Uterus (tissue), 3 donors: ENCODE measurements at regions not wholly inside any gene's neighbourhood (a gene's known extent, or its start where the extent isn't known, plus 50 kb on each side); places are given as distances from the start of the nearest gene placed in this dataset.
"Not testable (repeated sequence)": the region's sequence is repeated elsewhere in the genome, so short reads cannot be mapped to it uniquely, and the experiment has no call there.

ENCODE experiments used
- DNase-seq, 2 donors: peaks; one replicate each; pipeline ENCODE4 v3.0.0-alpha.2; 2019 to 2020
- H3K27ac ChIP-seq, 2 donors: fragments of 200-600 bp; sonication (generic); 1 replicate in 1 of 2; 2 replicates in 1 of 2; pipeline ENCODE4 v1.5.1; 2016 to 2018
- H3K27me3 ChIP-seq, 2 donors: fragments of 200-600 bp; sonication (generic); one replicate each; pipeline ENCODE4 v1.5.1; 2018 to 2019; ENCODE audit warnings: control low read depth in 1 of 2
- H3K36me3 ChIP-seq, 2 donors: fragments of 200-600 bp; sonication (generic); one replicate each; pipeline ENCODE4 v1.5.1; 2019; ENCODE audit warnings: control low read depth in 1 of 2
- H3K4me1 ChIP-seq, 2 donors: fragments of 200-600 bp; sonication (generic); one replicate each; pipeline ENCODE4 v1.5.1; 2018 to 2019; ENCODE audit warnings: control low read depth in 1 of 2
- H3K4me3 ChIP-seq, 2 donors: fragments of 200-600 bp; sonication (generic); 1 replicate in 1 of 2; 2 replicates in 1 of 2; pipeline ENCODE4 v1.5.1; 2018 to 2019; ENCODE audit warnings: mild to moderate bottlenecking in 1 of 2
- H3K9me3 ChIP-seq, 2 donors: fragments of 200-600 bp; sonication (generic); one replicate each; pipeline ENCODE4 v1.5.1; 2019; ENCODE audit warnings: control low read depth in 1 of 2
- POLR2A ChIP-seq, 2 donors: fragments of 450-650 bp; IDR thresholded peaks; one replicate each; pipeline ENCODE4 v1.6.1; 2016; ENCODE audit warnings: antibody characterized with exemption in 2 of 2, mild to moderate bottlenecking in 1 of 2, moderate library complexity in 1 of 2
- intact Hi-C: fragments of 100-400 bp; cut with DNase I; formaldehyde crosslinking; loops from one replicate; pipeline ENCODE4 v1.15.1; 2023; ENCODE audit warnings: low total_unique reads
- TF ChIP-seq, protein P1 (sequence below), 4 experiments: fragments of 200-600 bp in 2 of 4; fragments of 450-650 bp in 2 of 4; sonication (generic) in 2 of 4; IDR thresholded peaks; one replicate each; pipeline ENCODE4 v1.5.1; 2016 to 2019; ENCODE audit warnings: antibody characterized with exemption in 4 of 4, mild to moderate bottlenecking in 2 of 4, moderate library complexity in 1 of 4
- donor health status: DM: yes; HTN: yes; CAD: no.

- no peak for DNase-seq
Measured at GRCh38 chr7:68833422-68833821, 764.9 kb upstream of the AUTS2 start.

DNA sequence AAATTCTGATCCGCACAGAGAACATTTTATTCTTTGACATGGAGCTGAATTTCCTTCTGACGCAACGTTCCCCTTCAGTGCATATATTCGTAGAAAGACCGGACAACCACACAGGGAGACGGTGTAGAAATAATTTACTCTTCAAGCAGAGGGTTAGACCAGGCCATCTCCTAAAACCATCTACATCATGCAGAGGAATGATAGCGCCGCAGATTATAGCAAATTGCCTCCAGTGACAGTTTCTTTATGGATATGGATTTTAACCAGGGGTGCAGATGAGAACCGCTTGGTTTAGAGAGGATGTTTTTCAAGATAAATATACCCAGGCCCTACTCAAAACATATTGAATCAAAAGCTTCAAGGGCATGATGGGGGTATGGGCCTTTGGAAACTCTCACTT is 759.3 kb upstream of the AUTS2 start:
- TF ChIP-seq POLR2A (IDR thresholded peaks at IDR 0.05) = no peak
- TF ChIP-seq, protein P1, sequence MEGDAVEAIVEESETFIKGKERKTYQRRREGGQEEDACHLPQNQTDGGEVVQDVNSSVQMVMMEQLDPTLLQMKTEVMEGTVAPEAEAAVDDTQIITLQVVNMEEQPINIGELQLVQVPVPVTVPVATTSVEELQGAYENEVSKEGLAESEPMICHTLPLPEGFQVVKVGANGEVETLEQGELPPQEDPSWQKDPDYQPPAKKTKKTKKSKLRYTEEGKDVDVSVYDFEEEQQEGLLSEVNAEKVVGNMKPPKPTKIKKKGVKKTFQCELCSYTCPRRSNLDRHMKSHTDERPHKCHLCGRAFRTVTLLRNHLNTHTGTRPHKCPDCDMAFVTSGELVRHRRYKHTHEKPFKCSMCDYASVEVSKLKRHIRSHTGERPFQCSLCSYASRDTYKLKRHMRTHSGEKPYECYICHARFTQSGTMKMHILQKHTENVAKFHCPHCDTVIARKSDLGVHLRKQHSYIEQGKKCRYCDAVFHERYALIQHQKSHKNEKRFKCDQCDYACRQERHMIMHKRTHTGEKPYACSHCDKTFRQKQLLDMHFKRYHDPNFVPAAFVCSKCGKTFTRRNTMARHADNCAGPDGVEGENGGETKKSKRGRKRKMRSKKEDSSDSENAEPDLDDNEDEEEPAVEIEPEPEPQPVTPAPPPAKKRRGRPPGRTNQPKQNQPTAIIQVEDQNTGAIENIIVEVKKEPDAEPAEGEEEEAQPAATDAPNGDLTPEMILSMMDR (IDR thresholded peaks at IDR 0.05) = no peak
- intact Hi-C loops = no loop called here
- DNase-seq = no peak

More at GRCh38 chr7:68833422-68833821, 764.9 kb upstream of the AUTS2 start:
- no peak overlapping the region for H3K4me3 ChIP-seq
- H3K4me1 ChIP-seq = no peaks in the 10 kb centered on the region
- H3K36me3 ChIP-seq = no peaks in the 10 kb centered on the region
- no peaks in the 10 kb centered on the region for H3K27me3 ChIP-seq
- no peak overlapping the region for H3K27ac ChIP-seq
- TF ChIP-seq POLR2A (IDR thresholded peaks at IDR 0.05) = no peak
- TF ChIP-seq, protein P1 (IDR thresholded peaks at IDR 0.05) = no peak
- H3K9me3 ChIP-seq = no peaks in the 10 kb centered on the region
- intact Hi-C loops = no loop called here

GRCh38 chr7:68840991-68841390 is 757.3 kb upstream of the AUTS2 start:
- intact Hi-C loops = no loop called here
- no peak for TF ChIP-seq POLR2A (IDR thresholded peaks at IDR 0.05)
- TF ChIP-seq, protein P1 (IDR thresholded peaks at IDR 0.05) = no peak
- no peaks in the 10 kb centered on the region for H3K4me1 ChIP-seq
- no peak overlapping the region for H3K4me3 ChIP-seq
- no peaks in the 10 kb centered on the region for H3K9me3 ChIP-seq
- no peak overlapping the region for H3K27ac ChIP-seq
- no peaks in the 10 kb centered on the region for H3K27me3 ChIP-seq
- no peaks in the 10 kb centered on the region for H3K36me3 ChIP-seq
- DNase-seq = no peak

More for the DNA sequence above, 759.3 kb upstream of the AUTS2 start:
- Histone ChIP-seq H3K4me1 (no peaks in the 10 kb centered on the region), H3K9me3 (no peaks in the 10 kb centered on the region), H3K27ac (no peak overlapping the region), H3K36me3 (no peaks in the 10 kb centered on the region), H3K4me3 (no peak overlapping the region), H3K27me3 (no peaks in the 10 kb centered on the region)

GRCh38 chr7:68843985-68844384 is 754.3 kb upstream of the AUTS2 start:
- H3K4me3 ChIP-seq, H3K27ac ChIP-seq, H3K9me3 ChIP-seq, DNase-seq, H3K4me1 ChIP-seq, H3K36me3 ChIP-seq, intact Hi-C loops, H3K27me3 ChIP-seq: not testable (repeated sequence)

DNA sequence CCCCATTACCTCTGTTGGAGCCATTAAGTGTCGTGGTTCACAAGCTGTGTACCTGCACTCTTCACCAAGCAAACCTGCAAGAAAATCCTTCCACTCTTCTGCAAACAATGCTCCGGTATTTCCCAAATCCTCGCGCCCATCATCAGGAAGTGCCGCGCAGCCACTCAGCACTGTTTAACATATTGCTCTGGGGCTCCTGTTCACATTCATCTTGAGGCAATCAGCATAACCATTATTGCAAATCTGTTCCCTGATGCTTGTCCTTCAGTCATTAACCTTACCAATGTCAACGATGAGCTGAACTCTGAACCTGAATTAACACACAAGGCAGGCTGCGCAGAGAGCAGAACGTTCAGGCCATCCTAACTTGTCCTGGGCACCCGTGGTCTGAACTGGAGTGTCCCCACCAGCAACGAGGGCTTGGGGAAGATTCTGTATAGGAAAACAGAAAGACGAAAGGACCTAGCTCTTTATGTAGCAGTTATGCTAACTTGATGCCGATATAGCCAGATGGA is 751.4 kb upstream of the AUTS2 start:
- no peak overlapping the region for H3K4me3 ChIP-seq
- no peaks in the 10 kb centered on the region for H3K36me3 ChIP-seq
- no peak for DNase-seq
- no peak overlapping the region for H3K27ac ChIP-seq
- intact Hi-C loops = no loop called here
- no peaks in the 10 kb centered on the region for H3K27me3 ChIP-seq
- no peaks in the 10 kb centered on the region for H3K4me1 ChIP-seq
- no peak for TF ChIP-seq POLR2A (IDR thresholded peaks at IDR 0.05)
- TF ChIP-seq, protein P1 (IDR thresholded peaks at IDR 0.05) = no peak
- no peaks in the 10 kb centered on the region for H3K9me3 ChIP-seq

DNA sequence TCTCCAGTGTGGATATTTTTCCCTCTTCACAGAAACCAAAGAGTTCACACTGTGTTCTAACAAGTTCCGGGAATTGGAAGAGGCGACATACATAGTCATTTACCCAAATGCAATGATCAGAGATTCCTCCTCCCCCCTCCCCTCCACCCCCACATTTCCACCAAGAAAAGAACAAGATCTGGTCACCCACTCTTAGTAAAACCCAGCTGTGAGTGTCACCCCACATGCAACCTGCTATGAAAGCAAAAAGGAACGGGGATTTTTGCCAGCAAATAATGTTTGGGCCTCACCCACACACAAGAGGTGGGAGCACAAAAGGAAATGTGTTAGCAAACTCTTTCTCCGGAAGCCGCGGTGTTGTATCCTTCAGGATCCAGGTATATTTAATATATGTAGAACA is 745.0 kb upstream of the AUTS2 start:
- no peaks in the 10 kb centered on the region for H3K4me1 ChIP-seq

More for the DNA sequence above, 745.0 kb upstream of the AUTS2 start:
- no peaks in the 10 kb centered on the region for H3K9me3 ChIP-seq
- H3K4me3 ChIP-seq = no peak overlapping the region
- H3K36me3 ChIP-seq = no peaks in the 10 kb centered on the region
- H3K27ac ChIP-seq = no peak overlapping the region
- TF ChIP-seq POLR2A (IDR thresholded peaks at IDR 0.05) = no peak
- TF ChIP-seq, protein P1 (IDR thresholded peaks at IDR 0.05) = no peak
- DNase-seq = no peak
- no peaks in the 10 kb centered on the region for H3K27me3 ChIP-seq
- intact Hi-C loops = no loop called here
